GM23338 (cell line): ENCODE measurements at regions not wholly inside any gene's neighbourhood (a gene's known extent, or its start where the extent isn't known, plus 50 kb on each side); places are given as distances from the start of the nearest gene placed in this dataset.
A peak's percentile ranks its signal among the peaks of the same experiment; 100 is the strongest.

Experiments used
- ATAC-seq: fragments of 200-7000 bp; cut with Tn5 transposase; 3 replicates; pipeline ENCODE4 v1.9.1; 2020
- DNase-seq: peaks from one replicate; pipeline ENCODE4 v3.0.0-alpha.2; 2015; ENCODE audit warnings: low spot score
- H2AFZ ChIP-seq: fragments of 200-600 bp; sonication (generic); 2 replicates; pipeline ENCODE4 v1.8.0; 2016; ENCODE audit warnings: antibody characterized with exemption, mild to moderate bottlenecking, moderate library complexity
- H3F3A ChIP-seq: fragments of 200-600 bp; sonication (generic); replicated peaks from 2 replicates; pipeline ENCODE4 v1.8.0; 2017; ENCODE audit warnings: antibody characterized with exemption, mixed run types, low read depth
- H3K27ac ChIP-seq: fragments of 200-600 bp; sonication (generic); 2 replicates; pipeline ENCODE4 v1.6.1; 2016; ENCODE audit warnings: low read depth
- H3K27me3 ChIP-seq: fragments of 200-600 bp; sonication (generic); 2 replicates; pipeline ENCODE4 v1.8.0; 2016; ENCODE audit warnings: mild to moderate bottlenecking, mixed run types, moderate library complexity; ENCODE audit not compliant: insufficient read depth
- H3K36me3 ChIP-seq: fragments of 200-600 bp; sonication (generic); 2 replicates; pipeline ENCODE4 v1.8.0; 2016; ENCODE audit warnings: mild to moderate bottlenecking; ENCODE audit not compliant: insufficient read depth
- H3K4me1 ChIP-seq: fragments of 200-600 bp; sonication (generic); 2 replicates; pipeline ENCODE4 v1.8.0; 2016; ENCODE audit warnings: mild to moderate bottlenecking, moderate library complexity; ENCODE audit not compliant: insufficient read depth
- H3K4me2 ChIP-seq: fragments of 200-600 bp; sonication (generic); 2 replicates; pipeline ENCODE4 v1.7.1; 2017; ENCODE audit warnings: mixed run types
- H3K4me3 ChIP-seq: fragments of 200-600 bp; sonication (generic); 2 replicates; pipeline ENCODE4 v1.6.1; 2016; ENCODE audit warnings: mixed run types
- H3K79me2 ChIP-seq: fragments of 200-600 bp; sonication (generic); replicated peaks from 2 replicates; pipeline ENCODE4 v1.8.0; 2017; ENCODE audit warnings: mild to moderate bottlenecking; ENCODE audit not compliant: insufficient read depth
- H3K9me2 ChIP-seq: fragments of 200-600 bp; sonication (generic); 2 replicates; pipeline ENCODE4 v1.8.0; 2017; ENCODE audit not compliant: insufficient read depth
- H4K20me1 ChIP-seq: fragments of 200-600 bp; sonication (generic); replicated peaks from 2 replicates; pipeline ENCODE4 v1.8.0; 2017; ENCODE audit warnings: mild to moderate bottlenecking; ENCODE audit not compliant: insufficient read depth
- H3K27ac Mint-ChIP-seq: 2 replicates; pipeline ENCODE4 v1.8.0; 2020; ENCODE audit warnings: inconsistent platforms, mild to moderate bottlenecking, moderate library complexity, mixed read lengths
- H3K27me3 Mint-ChIP-seq: 3 replicates; pipeline ENCODE4 v1.8.0; 2022; ENCODE audit warnings: low read depth, mild to moderate bottlenecking, moderate library complexity, mixed read lengths, inconsistent platforms; ENCODE audit not compliant: insufficient read depth, poor library complexity
- H3K36me3 Mint-ChIP-seq: 3 replicates; pipeline ENCODE4 v1.8.0; 2021; ENCODE audit warnings: low read depth, mild to moderate bottlenecking, inconsistent platforms, moderate library complexity, mixed read lengths
- H3K4me1 Mint-ChIP-seq: 3 replicates; pipeline ENCODE4 v1.8.0; 2020; ENCODE audit warnings: mild to moderate bottlenecking, inconsistent platforms, mixed read lengths
- H3K4me3 Mint-ChIP-seq: 3 replicates; pipeline ENCODE4 v1.8.0; 2021; ENCODE audit warnings: moderate library complexity, mild to moderate bottlenecking, inconsistent platforms, mixed read lengths
- H3K9me3 Mint-ChIP-seq: 3 replicates; pipeline ENCODE4 v1.8.0; 2020; ENCODE audit warnings: moderate library complexity, mild to moderate bottlenecking, inconsistent platforms, mixed read lengths
- CREB1 ChIP-seq: fragments of 250-450 bp; sonication (Bioruptor Pico); IDR thresholded peaks from 2 replicates; pipeline ENCODE4 v1.5.0; 2020; ENCODE audit warnings: low read depth, mild to moderate bottlenecking, moderate library complexity
- EZH2 ChIP-seq: fragments of 200-600 bp; sonication (generic); IDR thresholded peaks from one replicate; pipeline ENCODE4 v1.8.0; 2017; ENCODE audit warnings: antibody characterized with exemption, mild to moderate bottlenecking, low read depth; ENCODE audit not compliant: unreplicated experiment
- ZNF114 ChIP-seq: fragments of 250-450 bp; sonication (Bioruptor Pico); IDR thresholded peaks from 2 replicates; pipeline ENCODE4 v1.5.0; 2020; ENCODE audit warnings: mild to moderate bottlenecking, moderate library complexity
- ZNF462 ChIP-seq: fragments of 250-450 bp; sonication (Bioruptor Pico); IDR thresholded peaks from 2 replicates; pipeline ENCODE4 v1.5.0; 2020; ENCODE audit warnings: mild to moderate bottlenecking, moderate library complexity
- TF ChIP-seq, protein P1 (sequence below), 2 experiments: fragments of 200-600 bp in 1 of 2; sonication (generic) in 1 of 2; conservative IDR thresholded peaks; 2 replicates each; pipeline versions ENCODE4 v1.5.1 to v1.6.1; 2016 to 2017; ENCODE audit warnings: antibody characterized with exemption in 2 of 2, low read depth in 2 of 2, mild to moderate bottlenecking in 2 of 2, moderate library complexity in 1 of 2

GRCh38 chr7:121451367-121452094, 55.4 kb upstream of the FAM3C start:
- ATAC-seq: no peak
- H3K27me3 ChIP-seq: no peaks in the 10 kb centered on the region
- TF ChIP-seq, protein P1, sequence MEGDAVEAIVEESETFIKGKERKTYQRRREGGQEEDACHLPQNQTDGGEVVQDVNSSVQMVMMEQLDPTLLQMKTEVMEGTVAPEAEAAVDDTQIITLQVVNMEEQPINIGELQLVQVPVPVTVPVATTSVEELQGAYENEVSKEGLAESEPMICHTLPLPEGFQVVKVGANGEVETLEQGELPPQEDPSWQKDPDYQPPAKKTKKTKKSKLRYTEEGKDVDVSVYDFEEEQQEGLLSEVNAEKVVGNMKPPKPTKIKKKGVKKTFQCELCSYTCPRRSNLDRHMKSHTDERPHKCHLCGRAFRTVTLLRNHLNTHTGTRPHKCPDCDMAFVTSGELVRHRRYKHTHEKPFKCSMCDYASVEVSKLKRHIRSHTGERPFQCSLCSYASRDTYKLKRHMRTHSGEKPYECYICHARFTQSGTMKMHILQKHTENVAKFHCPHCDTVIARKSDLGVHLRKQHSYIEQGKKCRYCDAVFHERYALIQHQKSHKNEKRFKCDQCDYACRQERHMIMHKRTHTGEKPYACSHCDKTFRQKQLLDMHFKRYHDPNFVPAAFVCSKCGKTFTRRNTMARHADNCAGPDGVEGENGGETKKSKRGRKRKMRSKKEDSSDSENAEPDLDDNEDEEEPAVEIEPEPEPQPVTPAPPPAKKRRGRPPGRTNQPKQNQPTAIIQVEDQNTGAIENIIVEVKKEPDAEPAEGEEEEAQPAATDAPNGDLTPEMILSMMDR (conservative IDR thresholded peaks at IDR 0.05; ENCODE audit: low read depth in 2 of 2): no peak
- TF ChIP-seq CREB1 (CRISPR knock-in tag): no peak

DNA sequence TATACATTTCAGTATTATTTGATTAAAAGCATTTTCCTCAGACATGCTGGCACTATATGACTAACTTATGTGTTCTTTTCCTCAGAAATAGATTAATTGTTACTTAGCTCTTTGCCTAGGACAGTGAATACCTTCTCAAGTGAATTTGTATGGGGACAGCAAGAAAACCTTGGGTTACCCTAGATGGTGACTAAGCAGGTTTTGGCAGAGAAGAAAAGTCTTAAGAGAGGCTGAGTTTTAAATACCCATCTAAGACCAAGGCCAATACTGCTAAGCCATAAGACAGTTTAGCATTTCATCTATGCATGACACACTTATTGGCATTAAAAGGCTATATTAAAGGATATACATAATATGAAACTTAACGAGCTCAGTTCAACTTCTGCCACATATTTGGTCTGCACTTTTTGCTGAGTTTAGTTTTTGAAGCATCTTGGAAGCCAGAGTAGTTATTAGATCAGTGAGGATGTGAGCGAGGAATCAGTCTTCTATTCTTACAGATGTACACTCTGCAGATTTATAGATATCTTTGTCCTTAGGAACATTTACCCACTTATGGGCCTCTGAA, 54.6 kb upstream of the FAM3C start:
- Histone ChIP-seq H2AFZ (no peak overlapping the region), H4K20me1 (no peaks in the 10 kb centered on the region), H3F3A (no peaks in the 10 kb centered on the region), H3K9me2 (peaks cover 5% of the 10 kb centered on the region; the same call in 1 of the 2 replicates), H3K36me3 (no peaks in the 10 kb centered on the region), H3K79me2 (no peaks in the 10 kb centered on the region), H3K4me3 (no peak overlapping the region), H3K27ac (no peak overlapping the region), H3K27me3 (no peaks in the 10 kb centered on the region), H3K4me2 (no peak overlapping the region), H3K4me1 (no peaks in the 10 kb centered on the region)
- Mint-ChIP-seq H3K4me3 (no peak overlapping the region), H3K36me3 (no peaks in the 10 kb centered on the region), H3K27ac (no peak overlapping the region), H3K27me3 (no peaks in the 10 kb centered on the region), H3K9me3 (no peaks in the 10 kb centered on the region), H3K4me1 (no peaks in the 10 kb centered on the region; the same call in 1 of the 3 replicates)
- DNase-seq (no peak), ATAC-seq (no peak)
- no peak for TF ChIP-seq ZNF462 (CRISPR knock-in tag)
- no peak for TF ChIP-seq ZNF114 (CRISPR knock-in tag)
- TF ChIP-seq, protein P1 (conservative IDR thresholded peaks at IDR 0.05; ENCODE audit: low read depth in 2 of 2): no peak
- no peak for TF ChIP-seq EZH2

More at GRCh38 chr7:121451367-121452094, 55.4 kb upstream of the FAM3C start:
- Histone ChIP-seq H4K20me1 (no peaks in the 10 kb centered on the region), H3K4me3 (no peak overlapping the region), H3K27ac (no peak overlapping the region), H3K4me2 (no peak overlapping the region), H3K79me2 (no peaks in the 10 kb centered on the region), H2AFZ (0 out of 2 replicates have a peak overlapping the region, but pooled peaks have one; percentile 41), H3K36me3 (no peaks in the 10 kb centered on the region), H3K9me2 (peaks cover 12% of the 10 kb centered on the region; the same call in 1 of the 2 replicates), H3K4me1 (0 out of 2 replicates have a peak, but pooled peaks cover 7% of the 10 kb centered on the region), H3F3A (no peaks in the 10 kb centered on the region)
- Mint-ChIP-seq H3K4me3 (no peak overlapping the region), H3K27me3 (no peaks in the 10 kb centered on the region), H3K9me3 (no peaks in the 10 kb centered on the region), H3K4me1 (no peaks in the 10 kb centered on the region; the same call in 1 of the 3 replicates), H3K36me3 (no peaks in the 10 kb centered on the region), H3K27ac (no peak overlapping the region)
- DNase-seq: no peak
